ENCODE measurements at regions not wholly inside any gene's neighbourhood (a gene's known extent, or its start where the extent isn't known, plus 50 kb on each side); places are given as distances from the start of the nearest gene placed in this dataset.
"Not testable (repeated sequence)": the region's sequence is repeated elsewhere in the genome, so short reads cannot be mapped to it uniquely, and the experiment has no call there.

DNA sequence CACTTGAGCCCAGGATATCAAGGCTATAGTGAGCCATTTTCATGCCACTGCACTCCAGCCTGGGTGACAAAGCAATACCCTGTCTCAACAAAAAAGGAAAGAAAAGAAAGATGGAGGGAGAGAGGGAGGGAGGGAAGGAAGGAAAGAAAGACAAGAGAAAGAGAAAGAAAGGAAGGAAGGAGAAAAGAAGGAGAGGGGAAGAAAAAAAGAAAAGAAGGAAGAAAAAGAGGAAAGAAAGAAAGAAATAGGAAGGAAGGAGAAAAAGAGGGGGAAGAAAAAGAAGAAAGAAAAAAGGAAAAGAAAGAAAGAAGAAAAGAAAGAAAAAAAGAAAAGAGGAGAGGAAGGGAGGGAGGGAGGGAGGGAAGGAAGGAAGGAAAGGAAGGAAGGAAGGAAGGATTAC, 321.5 kb upstream of the CNTNAP2 start:
- no peak for DNase-seq

- no peak for DNase-seq
Measured at GRCh38 chr7:145784809-145785780, 331.5 kb upstream of the CNTNAP2 start.

GRCh38 chr7:145781388-145781787, 335.2 kb upstream of the CNTNAP2 start:
- not testable (repeated sequence) for DNase-seq

DNA sequence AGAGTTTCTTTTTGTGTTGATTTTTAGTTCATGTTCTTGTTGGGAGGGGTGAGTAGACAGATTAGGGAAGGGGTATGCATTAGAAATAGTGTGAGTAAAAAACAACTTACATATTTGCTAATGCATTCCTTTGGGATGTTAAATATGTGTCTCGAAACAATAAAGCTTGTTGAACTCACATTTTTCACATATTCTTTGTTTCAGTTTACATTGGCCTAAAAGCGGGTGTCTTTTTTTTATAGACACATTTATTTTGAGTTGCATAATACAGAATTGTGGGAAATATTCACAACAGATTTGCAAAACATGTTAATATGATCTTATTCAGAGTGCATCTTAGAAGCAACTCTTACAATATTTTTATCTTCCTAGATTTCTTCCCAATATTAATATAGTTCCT, 337.5 kb upstream of the CNTNAP2 start:
- peak; percentile 14 to 22 for DNase-seq

DNA sequence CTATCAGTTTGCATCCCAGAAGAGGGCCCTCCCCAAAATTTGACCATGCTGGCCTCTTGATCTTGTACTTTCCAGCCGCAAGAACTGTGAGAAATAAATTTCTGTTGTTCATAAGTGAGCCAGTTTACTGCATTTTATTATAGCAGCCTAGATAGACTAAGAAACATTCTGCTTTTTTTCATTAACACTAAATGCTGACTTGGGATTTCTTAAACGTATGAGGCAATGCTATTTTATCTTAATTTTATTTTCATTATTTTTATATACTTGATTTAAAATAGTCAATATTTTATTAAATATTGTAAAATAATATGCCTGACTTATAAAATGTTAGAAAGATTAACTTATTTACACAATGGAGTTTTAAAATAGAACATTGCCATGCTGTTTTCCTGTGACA, 341.8 kb upstream of the CNTNAP2 start:
- no peak for DNase-seq

DNA sequence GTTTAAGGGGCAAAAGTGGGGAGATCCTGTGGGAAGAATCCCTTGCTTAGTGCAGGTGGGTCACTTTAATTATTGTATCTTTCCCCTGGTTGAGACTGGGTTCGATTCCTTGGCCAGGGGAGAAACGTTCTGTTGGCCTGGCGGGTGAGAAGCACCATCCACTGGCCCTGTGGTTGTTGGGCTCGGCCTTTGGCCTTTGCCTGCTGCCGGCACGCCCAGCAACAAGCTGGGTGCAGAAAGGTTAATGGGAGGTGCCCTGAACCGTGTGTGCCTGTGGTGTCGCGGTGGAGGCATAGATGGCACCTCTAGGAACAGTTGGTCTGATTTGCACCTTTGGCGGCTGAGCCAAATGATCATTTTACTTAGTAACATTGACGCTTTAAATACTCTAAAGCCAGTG, 363.6 kb upstream of the CNTNAP2 start:
- DNase-seq = no peak

- DNase-seq = no peak
Measured at GRCh38 chr7:145737617-145738016, 379.0 kb upstream of the CNTNAP2 start.

DNA sequence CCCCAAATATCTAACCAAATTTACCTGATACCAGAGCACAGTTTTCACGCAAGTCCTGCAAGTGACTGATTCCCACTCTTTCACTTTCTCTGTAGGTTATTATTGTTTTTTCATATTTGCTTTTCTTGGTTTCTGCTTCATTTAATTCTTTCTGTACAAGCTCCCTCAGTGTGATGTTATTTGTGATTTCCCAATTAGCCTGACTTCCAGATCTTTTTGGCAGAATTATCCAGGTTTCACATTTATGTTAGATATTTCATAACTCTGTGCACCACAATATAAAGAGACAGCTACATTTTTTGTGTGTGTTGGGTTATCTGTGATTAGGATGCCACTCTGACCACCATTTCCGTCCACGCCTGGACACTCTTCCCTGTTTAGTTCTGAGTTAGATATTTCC, 381.5 kb upstream of the CNTNAP2 start:
- peak in 1 of 2 donors; percentile 15 for DNase-seq

DNA sequence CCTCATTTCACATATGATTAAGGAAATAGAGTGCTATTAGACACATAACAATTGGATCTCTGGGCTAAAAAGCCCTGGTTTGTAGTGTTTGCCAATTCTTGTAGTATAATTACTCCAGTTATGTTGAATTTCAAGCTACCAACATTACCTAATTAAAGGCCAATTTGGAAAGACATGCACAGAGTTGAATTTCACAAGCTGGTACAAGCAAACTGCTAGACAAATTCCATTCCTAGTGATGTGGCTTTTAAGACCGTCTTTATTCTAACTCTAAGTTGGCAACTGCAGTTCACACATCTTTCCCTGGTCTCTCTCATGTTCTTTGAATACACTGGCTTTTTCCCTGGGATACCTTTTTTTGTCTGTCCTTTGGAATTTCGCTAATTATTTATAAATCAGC, 384.1 kb upstream of the CNTNAP2 start:
- DNase-seq = no peak

DNA sequence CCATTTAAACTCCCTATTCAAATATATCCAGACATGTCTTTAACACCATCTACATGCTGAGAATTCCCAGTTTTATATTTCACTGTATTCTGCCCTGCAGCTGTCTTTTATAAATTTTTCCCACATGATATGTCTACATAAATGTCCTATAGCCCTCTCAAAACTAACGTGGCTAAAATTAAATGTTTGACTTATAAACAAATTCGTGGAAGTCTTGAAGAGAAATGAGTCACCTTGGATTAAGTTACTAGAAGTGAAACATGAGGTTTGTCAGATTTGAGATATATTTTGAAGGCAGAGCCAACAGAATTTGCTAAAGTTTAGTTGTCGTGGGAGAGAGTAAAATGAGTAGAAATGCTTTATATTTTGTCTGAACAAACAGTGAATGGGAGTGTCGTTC, 386.9 kb upstream of the CNTNAP2 start:
- DNase-seq = no peak

DNA sequence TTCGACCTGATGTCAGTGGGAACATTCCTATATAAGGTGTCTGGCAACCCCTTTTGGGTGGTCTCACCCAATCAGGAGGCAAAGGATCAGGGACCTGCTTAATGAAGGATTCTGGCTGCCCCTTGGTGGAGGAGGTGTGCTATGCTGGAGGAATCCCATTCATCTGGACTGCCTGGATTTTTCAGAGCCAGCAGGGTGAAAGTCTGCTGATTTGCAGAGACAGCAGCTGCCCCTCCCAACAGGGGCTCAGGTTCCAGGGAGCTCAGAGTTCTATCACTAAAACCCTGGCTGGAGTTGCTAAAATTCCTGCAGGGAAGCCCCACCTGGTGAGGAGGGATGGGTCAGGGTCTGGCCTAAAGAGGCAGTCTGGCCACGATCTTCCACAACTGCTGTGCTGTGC, 398.5 kb upstream of the CNTNAP2 start:
- DNase-seq = no peak

- no peak for DNase-seq
Measured at GRCh38 chr7:145700488-145700887, 416.1 kb upstream of the CNTNAP2 start.

DNA sequence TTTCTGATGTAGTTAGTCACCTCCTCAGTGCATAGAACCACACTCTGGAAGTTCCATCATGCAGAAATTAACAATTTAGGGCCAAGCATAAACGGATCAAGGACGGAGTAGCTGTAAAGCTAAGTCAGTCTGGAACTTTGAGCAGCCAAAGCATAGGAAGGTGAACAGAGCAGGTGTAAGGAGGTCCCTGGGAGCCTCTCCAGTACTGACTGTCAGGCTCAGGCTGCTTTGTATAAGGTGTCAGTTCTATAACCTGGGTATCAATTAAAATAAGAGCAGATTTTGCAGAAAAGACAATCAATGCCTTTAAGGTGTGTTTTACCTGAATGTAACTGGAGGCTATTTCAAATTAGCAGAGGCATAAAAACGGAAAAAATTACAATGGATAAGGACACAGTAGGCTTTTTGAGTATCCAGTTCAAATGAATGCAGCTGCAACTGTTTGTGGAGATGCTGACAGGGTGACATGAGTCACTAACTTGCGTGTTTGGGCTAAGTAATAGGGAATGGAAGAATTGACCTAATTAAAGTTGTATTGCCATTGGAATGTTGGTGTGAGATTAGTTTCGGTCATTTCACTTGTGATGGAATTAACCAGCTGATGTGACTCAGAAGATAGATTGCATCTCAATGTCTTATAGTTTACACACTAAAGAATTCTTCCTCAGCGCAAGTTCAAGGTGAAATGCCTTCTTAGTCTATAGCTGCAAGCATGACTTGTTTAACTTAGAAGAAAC, 417.9 kb upstream of the CNTNAP2 start:
- no peak for DNase-seq

DNA sequence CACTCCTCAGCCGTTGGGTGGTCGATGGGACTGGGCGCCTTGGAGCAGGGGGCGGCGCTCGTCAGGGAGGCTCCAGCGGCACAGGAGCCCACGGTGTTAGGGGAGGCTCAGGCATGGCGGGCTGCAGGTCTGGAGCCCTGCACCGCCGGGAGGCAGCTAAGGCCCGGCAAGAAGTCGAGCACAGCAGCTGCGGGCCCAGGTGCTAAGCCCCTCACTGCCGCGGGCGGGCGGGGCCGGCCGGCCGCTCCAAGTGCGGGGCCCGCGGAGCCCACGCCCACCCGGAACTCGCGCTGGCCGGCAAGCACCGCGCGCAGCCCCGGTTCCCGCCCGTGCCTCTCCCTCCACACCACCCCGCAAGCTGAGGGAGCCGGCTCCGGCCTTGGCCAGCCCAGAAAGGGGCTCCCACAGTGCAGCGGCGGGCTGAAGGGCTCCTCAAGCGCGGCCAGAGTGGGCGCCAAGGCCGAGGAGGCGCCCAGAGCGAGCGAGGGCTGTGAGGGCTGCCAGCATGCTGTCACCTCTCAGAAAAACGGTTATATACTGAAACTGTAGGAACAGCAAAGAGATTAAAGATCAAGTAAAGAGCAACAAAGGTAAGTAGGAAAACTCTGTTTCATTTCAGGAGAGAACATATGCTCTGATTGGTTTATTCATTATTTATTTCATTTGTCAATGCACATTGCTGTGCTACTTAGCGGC, 419.0 kb upstream of the CNTNAP2 start:
- not testable (repeated sequence) for DNase-seq

GRCh38 chr7:145696071-145696470, 420.5 kb upstream of the CNTNAP2 start:
- no peak for DNase-seq

DNA sequence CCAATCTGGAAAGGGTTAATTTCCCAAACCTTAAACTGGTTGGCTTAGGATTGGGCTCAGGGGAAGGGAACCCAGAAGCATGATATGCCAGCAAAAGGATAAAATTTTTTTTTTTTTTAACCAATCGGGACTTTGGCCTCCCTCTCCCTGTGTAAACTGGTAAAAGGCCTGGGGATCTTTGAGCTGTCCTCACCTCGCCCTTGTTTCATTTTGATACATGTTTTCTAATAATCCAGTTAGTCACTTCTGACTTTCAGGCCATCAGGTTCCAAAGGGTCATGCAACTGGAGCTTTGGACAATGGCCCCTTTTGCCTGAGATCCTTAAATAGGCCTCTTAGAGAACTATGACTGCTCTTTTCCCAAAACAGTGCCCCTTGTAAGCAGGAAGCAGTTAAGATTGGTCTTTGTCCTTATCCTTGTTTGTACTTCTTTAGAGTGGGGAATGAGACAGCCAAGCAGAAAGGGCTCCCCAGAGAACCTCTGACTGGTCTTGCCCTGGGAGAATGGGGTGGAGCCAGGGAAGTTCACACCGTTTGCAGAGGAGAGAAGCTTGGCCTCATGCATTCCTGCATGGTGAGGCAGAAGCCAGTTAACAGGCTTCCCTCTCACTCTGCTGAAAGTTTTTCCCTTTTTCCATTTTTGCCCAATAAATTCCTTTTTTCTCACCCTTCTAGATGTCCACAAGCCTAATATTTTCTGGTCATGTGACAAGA, 424.2 kb upstream of the CNTNAP2 start:
- no peak for DNase-seq

- DNase-seq = no peak
Measured at GRCh38 chr7:145691377-145691914, 425.2 kb upstream of the CNTNAP2 start.

- DNase-seq = no peak
Measured at GRCh38 chr7:145681646-145682045, 435.0 kb upstream of the CNTNAP2 start.

- no peak for DNase-seq
Measured at GRCh38 chr7:145681159-145681558, 435.4 kb upstream of the CNTNAP2 start.

DNA sequence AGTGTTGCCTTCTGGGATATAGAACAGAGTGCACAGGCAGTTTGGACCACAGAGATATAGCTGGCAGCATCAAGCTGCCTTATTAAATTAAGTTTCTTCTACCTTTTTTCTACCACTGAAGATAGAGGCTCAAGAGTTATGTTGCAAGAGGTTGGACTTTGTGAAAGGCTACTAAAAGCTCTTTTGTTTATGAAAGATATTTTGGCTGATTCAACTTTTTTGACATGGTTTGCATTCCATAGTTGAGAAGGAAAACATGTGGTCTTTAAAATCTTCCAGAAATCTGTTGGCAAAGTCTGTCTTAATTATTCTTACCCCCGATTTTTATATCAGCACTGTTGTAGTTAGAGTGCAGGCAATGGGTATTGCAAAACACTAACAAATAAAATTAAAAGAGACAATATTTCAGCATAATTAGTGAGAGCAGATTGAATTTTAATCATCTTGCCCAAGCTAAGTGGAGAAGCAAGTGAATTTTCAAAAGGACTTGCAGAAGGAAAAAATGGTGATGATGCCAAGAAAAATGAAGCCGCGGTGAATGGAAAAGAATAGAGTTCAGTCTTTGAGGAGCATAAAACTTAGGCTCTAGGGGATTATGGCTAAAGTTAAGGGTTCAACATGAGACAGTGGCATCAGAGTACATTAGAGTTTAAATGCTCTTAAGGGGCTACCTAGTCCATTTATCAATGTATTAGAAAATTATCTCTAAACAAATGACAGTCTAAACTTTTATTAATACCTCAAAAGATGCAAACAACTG, 450.9 kb upstream of the CNTNAP2 start:
- DNase-seq = peak; percentile 74 to 75

- no peak for DNase-seq
Measured at GRCh38 chr7:145655666-145656065, 460.9 kb upstream of the CNTNAP2 start.

Data from right lung (tissue), 2 donors.